Spleen (tissue), 11 donors: ENCODE measurements at regions not wholly inside any gene's neighbourhood (a gene's known extent, or its start where the extent isn't known, plus 50 kb on each side); places are given as distances from the start of the nearest gene placed in this dataset.
A peak's percentile ranks its signal among the peaks of the same experiment; 100 is the strongest.

ENCODE experiments used
- DNase-seq: peaks from one replicate; pipeline ENCODE4 v3.0.0-alpha.2; 2020
- H3K27ac ChIP-seq, 8 donors: fragments of 200-600 bp; sonication (generic) in 7 of 8; 1 replicate in 4 of 8; 2 replicates in 4 of 8; pipeline versions ENCODE4 v1.5.0 to v1.8.0; 2016 to 2021; ENCODE audit warnings: inconsistent platforms in 4 of 8, mild to moderate bottlenecking in 4 of 8, moderate library complexity in 1 of 8
- H3K27me3 ChIP-seq, 7 donors: fragments of 200-600 bp; sonication (generic) in 6 of 7; replicated peaks in 1 of 7; 1 replicate in 4 of 7; 2 replicates in 3 of 7; pipeline versions ENCODE4 v1.5.0 to v1.8.0; 2016 to 2021; ENCODE audit warnings: inconsistent platforms in 3 of 7, mild to moderate bottlenecking in 1 of 7
- H3K36me3 ChIP-seq, 6 donors: fragments of 200-600 bp; sonication (generic) in 5 of 6; 1 replicate in 4 of 6; 2 replicates in 2 of 6; pipeline versions ENCODE4 v1.5.0 to v1.8.0; 2016 to 2021; ENCODE audit warnings: inconsistent platforms in 2 of 6
- H3K4me1 ChIP-seq, 6 donors: fragments of 200-600 bp; sonication (generic) in 5 of 6; 1 replicate in 3 of 6; 2 replicates in 3 of 6; pipeline versions ENCODE4 v1.5.0 to v1.8.0; 2016 to 2021; ENCODE audit warnings: inconsistent platforms in 3 of 6
- H3K4me3 ChIP-seq, 8 donors: fragments of 200-600 bp; sonication (generic) in 7 of 8; 1 replicate in 4 of 8; 2 replicates in 4 of 8; pipeline versions ENCODE4 v1.5.0 to v1.8.0; 2016 to 2021; ENCODE audit warnings: inconsistent platforms in 4 of 8, mild to moderate bottlenecking in 4 of 8, moderate library complexity in 2 of 8
- H3K9me3 ChIP-seq, 8 donors: fragments of 200-600 bp; sonication (generic) in 7 of 8; 1 replicate in 4 of 8; 2 replicates in 4 of 8; pipeline versions ENCODE4 v1.5.0 to v1.8.0; 2016 to 2021; ENCODE audit warnings: inconsistent platforms in 4 of 8
- POLR2A ChIP-seq, 3 donors: fragments of 450-650 bp; IDR thresholded peaks; one replicate each; pipeline ENCODE4 v1.5.1; 2017; ENCODE audit warnings: antibody characterized with exemption in 3 of 3, mild to moderate bottlenecking in 1 of 3
- POLR2AphosphoS5 ChIP-seq, 3 donors: sonication (generic); formaldehyde crosslinking; IDR thresholded peaks; one replicate each; pipeline ENCODE4 v1.5.1; 2017; ENCODE audit warnings: antibody characterized with exemption in 3 of 3
- WGBS, 5 donors: extraction: QIAGEN DNeasy Blood & Tissue Kit in 3 of 5; methylation state at CpG; one replicate each; pipeline versions ENCODE4 v1.1.5 to v1.1.7; 2013 to 2018; 5-methylcytosine and 5-hydroxymethylcytosine counted together
- intact Hi-C: fragments of 100-400 bp; cut with DNase I; formaldehyde crosslinking; loops from one replicate; pipeline ENCODE4 v1.15.0; 2023; ENCODE audit warnings: low total_unique reads
- TF ChIP-seq, protein P1 (sequence below), 11 experiments: fragments of 200-600 bp in 7 of 11; fragments of 450-650 bp in 4 of 11; sonication (generic) in 4 of 11; IDR thresholded peaks in 8 of 11; conservative IDR thresholded peaks in 3 of 11; 1 replicate in 7 of 11; 2 replicates in 4 of 11; pipeline versions ENCODE4 v1.4.0 to v1.8.0; 2016 to 2021; ENCODE audit warnings: antibody characterized with exemption in 11 of 11, inconsistent platforms in 4 of 11, mild to moderate bottlenecking in 1 of 11
- donor health status: healthy with polysubstance abuse.
- donor health status: DM: no; HTN: no; CAD: no; lungs with moderate emphysema.
- donor health status: DM: no; HTN: no; CAD: no.
- donor health status: Bipolar disorder and iron deficiency.
- donor health status: healthy.
- donor health status: DM: no; HTN: no; CAD: no.
- donor health status: DM: yes; HTN: yes; CAD: no.

GRCh38 chr3:153070511-153070868 lies 91.5 kb upstream of the RAP2B start:
- Histone ChIP-seq H3K9me3 (no peaks in the 10 kb centered on the region), H3K27me3 (no peaks in the 10 kb centered on the region), H3K36me3 (no peaks in the 10 kb centered on the region), H3K4me3 (no peak overlapping the region), H3K4me1 (peaks cover 0 to 8% (median 0%) of the 10 kb centered on the region in 6 donors), H3K27ac (peak overlapping the region in 1 of 8 donors; percentile 3)
- TF ChIP-seq, protein P1, sequence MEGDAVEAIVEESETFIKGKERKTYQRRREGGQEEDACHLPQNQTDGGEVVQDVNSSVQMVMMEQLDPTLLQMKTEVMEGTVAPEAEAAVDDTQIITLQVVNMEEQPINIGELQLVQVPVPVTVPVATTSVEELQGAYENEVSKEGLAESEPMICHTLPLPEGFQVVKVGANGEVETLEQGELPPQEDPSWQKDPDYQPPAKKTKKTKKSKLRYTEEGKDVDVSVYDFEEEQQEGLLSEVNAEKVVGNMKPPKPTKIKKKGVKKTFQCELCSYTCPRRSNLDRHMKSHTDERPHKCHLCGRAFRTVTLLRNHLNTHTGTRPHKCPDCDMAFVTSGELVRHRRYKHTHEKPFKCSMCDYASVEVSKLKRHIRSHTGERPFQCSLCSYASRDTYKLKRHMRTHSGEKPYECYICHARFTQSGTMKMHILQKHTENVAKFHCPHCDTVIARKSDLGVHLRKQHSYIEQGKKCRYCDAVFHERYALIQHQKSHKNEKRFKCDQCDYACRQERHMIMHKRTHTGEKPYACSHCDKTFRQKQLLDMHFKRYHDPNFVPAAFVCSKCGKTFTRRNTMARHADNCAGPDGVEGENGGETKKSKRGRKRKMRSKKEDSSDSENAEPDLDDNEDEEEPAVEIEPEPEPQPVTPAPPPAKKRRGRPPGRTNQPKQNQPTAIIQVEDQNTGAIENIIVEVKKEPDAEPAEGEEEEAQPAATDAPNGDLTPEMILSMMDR (IDR thresholded peaks at IDR 0.05 in 8 of 11, conservative IDR thresholded peaks at IDR 0.05 in 3 of 11), result no peak
- TF ChIP-seq POLR2AphosphoS5 (IDR thresholded peaks at IDR 0.05) (no peak), POLR2A (IDR thresholded peaks at IDR 0.05) (no peak)
- DNase-seq, result no peak
- intact Hi-C loops, result no loop called here
- 22 to 70% (median 56%) methylated on average over 1 of the region's 1 CpG for WGBS, 5 donors

DNA sequence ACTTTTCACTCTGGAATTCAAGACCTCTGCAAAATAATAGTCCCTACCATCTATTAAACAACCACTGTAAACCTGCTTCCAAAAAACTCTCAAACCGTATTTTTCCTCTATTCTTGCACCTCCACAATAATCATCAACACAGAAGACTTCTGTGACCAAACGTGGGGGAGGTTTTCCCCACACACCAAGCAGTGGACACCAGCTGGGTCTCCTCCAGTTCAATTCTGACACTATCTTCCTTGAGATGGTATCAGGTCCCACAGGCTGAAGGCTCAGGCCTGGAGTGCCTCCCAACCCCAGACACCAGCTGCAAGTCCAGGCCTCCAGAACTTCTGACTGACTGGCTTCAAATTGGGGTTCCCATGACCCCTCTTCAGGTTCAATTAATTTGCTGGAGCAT lies 89.6 kb upstream of the RAP2B start:
- H3K4me3 ChIP-seq, result no peak overlapping the region
- WGBS, 5 donors, result 71 to 79% (median 76%) methylated on average over 2 of the region's 2 CpGs
- intact Hi-C loops, result no loop called here
- no peak overlapping the region for H3K27ac ChIP-seq
- H3K27me3 ChIP-seq, result no peaks in the 10 kb centered on the region
- DNase-seq, result no peak
- peaks cover 0 to 8% (median 0%) of the 10 kb centered on the region in 6 donors for H3K4me1 ChIP-seq
- H3K36me3 ChIP-seq, result no peaks in the 10 kb centered on the region
- H3K9me3 ChIP-seq, result no peaks in the 10 kb centered on the region
- TF ChIP-seq POLR2AphosphoS5 (IDR thresholded peaks at IDR 0.05) (no peak), POLR2A (IDR thresholded peaks at IDR 0.05) (no peak)
- TF ChIP-seq, protein P1 (IDR thresholded peaks at IDR 0.05 in 8 of 11, conservative IDR thresholded peaks at IDR 0.05 in 3 of 11), result no peak

DNA sequence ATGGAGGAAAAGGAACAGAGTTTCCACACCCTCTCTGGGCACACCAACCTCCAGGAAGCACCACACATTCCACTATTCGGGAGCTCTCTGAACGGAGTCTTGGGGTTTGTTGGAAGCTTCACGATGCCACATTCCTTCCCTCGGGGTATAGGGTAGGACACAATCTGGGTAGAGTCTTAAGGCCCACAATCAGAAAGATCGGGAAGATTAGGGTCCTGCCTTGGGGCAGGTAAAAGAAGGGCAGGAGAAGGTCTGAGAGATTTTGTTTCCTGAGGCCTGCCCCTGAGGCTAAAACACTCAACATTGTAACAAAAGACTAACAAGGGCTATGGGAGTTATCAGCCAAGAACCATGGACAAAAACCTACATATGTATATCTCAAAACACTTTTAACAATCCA lies 89.2 kb upstream of the RAP2B start:
- no peaks in the 10 kb centered on the region for H3K27me3 ChIP-seq
- no peak overlapping the region for H3K4me3 ChIP-seq
- H3K9me3 ChIP-seq, result no peaks in the 10 kb centered on the region
- H3K36me3 ChIP-seq, result no peaks in the 10 kb centered on the region
- TF ChIP-seq, protein P1 (IDR thresholded peaks at IDR 0.05 in 8 of 11, conservative IDR thresholded peaks at IDR 0.05 in 3 of 11), result no peak
- no peak for TF ChIP-seq POLR2A (IDR thresholded peaks at IDR 0.05)
- TF ChIP-seq POLR2AphosphoS5 (IDR thresholded peaks at IDR 0.05), result no peak
- intact Hi-C loops, result no loop called here
- 63 to 94% (median 82%) methylated on average over 5 of the region's 5 CpGs for WGBS, 5 donors
- no peak overlapping the region for H3K27ac ChIP-seq
- DNase-seq, result no peak
- H3K4me1 ChIP-seq, result peaks cover 0 to 8% (median 0%) of the 10 kb centered on the region in 6 donors

DNA sequence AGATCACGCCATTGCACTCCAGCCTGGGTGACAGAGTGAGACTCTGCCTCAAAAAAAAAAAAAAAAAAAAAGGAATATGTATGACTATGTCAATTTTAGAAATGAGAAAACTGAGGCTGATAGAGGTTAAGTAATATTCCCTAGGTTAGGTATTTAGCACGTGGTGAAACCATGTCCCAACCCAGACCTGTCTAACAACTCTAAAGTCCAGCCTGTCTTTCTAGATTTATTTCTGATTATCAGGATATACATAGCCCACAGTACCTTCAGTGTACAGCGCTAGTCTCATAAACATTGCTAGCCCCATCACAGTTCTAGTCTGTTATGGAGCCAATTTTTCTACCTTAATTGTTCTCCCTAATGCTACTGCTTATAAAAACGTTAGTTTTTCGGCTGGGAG lies 88.4 kb upstream of the RAP2B start:
- 63 to 91% (median 78%) methylated on average over 5 of the region's 5 CpGs for WGBS, 5 donors
- DNase-seq, result no peak
- Histone ChIP-seq H3K27ac (no peak overlapping the region), H3K9me3 (no peaks in the 10 kb centered on the region), H3K27me3 (no peaks in the 10 kb centered on the region), H3K36me3 (no peaks in the 10 kb centered on the region), H3K4me1 (peaks cover 0 to 8% (median 0%) of the 10 kb centered on the region in 6 donors), H3K4me3 (no peak overlapping the region)
- intact Hi-C loops, result no loop called here
- TF ChIP-seq POLR2A (IDR thresholded peaks at IDR 0.05), result no peak
- TF ChIP-seq, protein P1 (IDR thresholded peaks at IDR 0.05 in 8 of 11, conservative IDR thresholded peaks at IDR 0.05 in 3 of 11), result no peak
- TF ChIP-seq POLR2AphosphoS5 (IDR thresholded peaks at IDR 0.05), result no peak
